SK-N-SH treated with all-trans-retinoic acid at 6 μM for 48 hours (cell line): ENCODE measurements at regions not wholly inside any gene's neighbourhood (a gene's known extent, or its start where the extent isn't known, plus 50 kb on each side); places are given as distances from the start of the nearest gene placed in this dataset.

Experiments
- ATAC-seq: fragments of 200-7000 bp; cut with Tn5 transposase; 3 replicates; pipeline ENCODE4 v1.9.1; 2020; ENCODE audit warnings: mild to moderate bottlenecking, moderate library complexity
- ARNTL ChIP-seq: fragments of 450-650 bp; formaldehyde crosslinking; IDR thresholded peaks from 2 replicates; pipeline ENCODE4 v1.5.0; 2020; ENCODE audit warnings: low read depth, mild to moderate bottlenecking, moderate library complexity, borderline replicate concordance
- BACH2 ChIP-seq: fragments of 250-450 bp; sonication (Bioruptor Pico); IDR thresholded peaks from 2 replicates; pipeline ENCODE4 v1.9.0; 2021; ENCODE audit warnings: mild to moderate bottlenecking, borderline replicate concordance
- CSDC2 ChIP-seq: fragments of 250-450 bp; sonication (Bioruptor Pico); IDR thresholded peaks from 2 replicates; pipeline ENCODE4 v1.5.0; 2020; ENCODE audit warnings: mild to moderate bottlenecking, moderate library complexity
- ESRRG ChIP-seq: fragments of 250-450 bp; sonication (Bioruptor Pico); IDR thresholded peaks from 2 replicates; pipeline ENCODE4 v1.6.1; 2021; ENCODE audit warnings: mild to moderate bottlenecking
- GLIS3 ChIP-seq: fragments of 250-450 bp; sonication (Bioruptor Pico); IDR thresholded peaks from 2 replicates; pipeline ENCODE4 v1.5.0; 2020; ENCODE audit warnings: mild to moderate bottlenecking, moderate library complexity
- ISL1 ChIP-seq: fragments of 250-450 bp; sonication (Bioruptor Pico); IDR thresholded peaks from 2 replicates; pipeline ENCODE4 v2.1.2; 2022; ENCODE audit warnings: mild to moderate bottlenecking, moderate library complexity
- OSR1 ChIP-seq: fragments of 250-450 bp; sonication (Bioruptor Pico); IDR thresholded peaks from 2 replicates; pipeline ENCODE4 v1.8.0; 2022; ENCODE audit warnings: moderate library complexity, mild to moderate bottlenecking, inconsistent platforms
- PPARA ChIP-seq: fragments of 250-450 bp; sonication (Bioruptor Pico); IDR thresholded peaks from 2 replicates; pipeline ENCODE4 v1.5.0; 2020; ENCODE audit warnings: mild to moderate bottlenecking, borderline replicate concordance
- RARB ChIP-seq: fragments of 250-450 bp; sonication (Bioruptor Pico); IDR thresholded peaks from 2 replicates; pipeline ENCODE4 v1.8.0; 2021; ENCODE audit warnings: mild to moderate bottlenecking, moderate library complexity
- SNAI2 ChIP-seq: fragments of 250-450 bp; sonication (Bioruptor Pico); IDR thresholded peaks from 2 replicates; pipeline ENCODE4 v1.5.0; 2020; ENCODE audit warnings: mild to moderate bottlenecking, moderate library complexity
- TCF4 ChIP-seq: fragments of 250-450 bp; sonication (Bioruptor Pico); IDR thresholded peaks from 2 replicates; pipeline ENCODE4 v1.8.0; 2021; ENCODE audit warnings: mild to moderate bottlenecking, moderate library complexity, borderline replicate concordance
- TOX ChIP-seq: fragments of 250-450 bp; sonication (Bioruptor Pico); IDR thresholded peaks from 2 replicates; pipeline ENCODE4 v1.8.0; 2021; ENCODE audit warnings: mild to moderate bottlenecking, moderate library complexity, borderline replicate concordance
- ZC3H10 ChIP-seq: fragments of 250-450 bp; sonication (Bioruptor Pico); IDR thresholded peaks from 2 replicates; pipeline ENCODE4 v1.5.1; 2021; ENCODE audit warnings: mild to moderate bottlenecking, moderate library complexity
- ZFP3 ChIP-seq: fragments of 250-450 bp; sonication (Bioruptor Pico); IDR thresholded peaks from 2 replicates; pipeline ENCODE4 v1.5.0; 2020; ENCODE audit warnings: mild to moderate bottlenecking, moderate library complexity
- ZFP30 ChIP-seq: fragments of 450-650 bp; formaldehyde crosslinking; IDR thresholded peaks from 2 replicates; pipeline ENCODE4 v1.5.0; 2022; ENCODE audit warnings: mild to moderate bottlenecking, moderate library complexity
- ZNF565 ChIP-seq: fragments of 450-650 bp; formaldehyde crosslinking; conservative IDR thresholded peaks from 2 replicates; pipeline ENCODE4 v1.5.0; 2020; ENCODE audit warnings: low read depth, mild to moderate bottlenecking, moderate library complexity
- ZNF70 ChIP-seq: fragments of 450-650 bp; formaldehyde crosslinking; IDR thresholded peaks from 2 replicates; pipeline ENCODE4 v1.5.0; 2020; ENCODE audit warnings: mild to moderate bottlenecking, moderate library complexity
- ZNF8 ChIP-seq: fragments of 450-650 bp; formaldehyde crosslinking; IDR thresholded peaks from 2 replicates; pipeline ENCODE4 v1.5.0; 2020; ENCODE audit warnings: mild to moderate bottlenecking, moderate library complexity
- TF ChIP-seq, protein P1 (sequence below): fragments of 250-450 bp; sonication (Bioruptor Pico); IDR thresholded peaks from 2 replicates; pipeline ENCODE4 v1.5.1; 2021; ENCODE audit warnings: mild to moderate bottlenecking, moderate library complexity
- TF ChIP-seq, protein P2 (sequence below): fragments of 250-450 bp; sonication (Bioruptor Pico); IDR thresholded peaks from 2 replicates; pipeline ENCODE4 v1.8.0; 2021; ENCODE audit warnings: low read depth, mild to moderate bottlenecking, moderate library complexity, borderline replicate concordance
- TF ChIP-seq, protein P3 (sequence below): fragments of 250-450 bp; sonication (Bioruptor Pico); IDR thresholded peaks from 2 replicates; pipeline ENCODE4 v1.5.1; 2020; ENCODE audit warnings: low read depth, mild to moderate bottlenecking, moderate library complexity
- TF ChIP-seq, protein P4 (sequence below): fragments of 250-450 bp; sonication (Bioruptor Pico); IDR thresholded peaks from 2 replicates; pipeline ENCODE4 v1.5.0; 2020; ENCODE audit warnings: mild to moderate bottlenecking, moderate library complexity
- TF ChIP-seq, protein P5 (sequence below): fragments of 250-450 bp; sonication (Bioruptor Pico); IDR thresholded peaks from 2 replicates; pipeline ENCODE4 v1.8.0; 2020; ENCODE audit warnings: mild to moderate bottlenecking, moderate library complexity, borderline replicate concordance

DNA sequence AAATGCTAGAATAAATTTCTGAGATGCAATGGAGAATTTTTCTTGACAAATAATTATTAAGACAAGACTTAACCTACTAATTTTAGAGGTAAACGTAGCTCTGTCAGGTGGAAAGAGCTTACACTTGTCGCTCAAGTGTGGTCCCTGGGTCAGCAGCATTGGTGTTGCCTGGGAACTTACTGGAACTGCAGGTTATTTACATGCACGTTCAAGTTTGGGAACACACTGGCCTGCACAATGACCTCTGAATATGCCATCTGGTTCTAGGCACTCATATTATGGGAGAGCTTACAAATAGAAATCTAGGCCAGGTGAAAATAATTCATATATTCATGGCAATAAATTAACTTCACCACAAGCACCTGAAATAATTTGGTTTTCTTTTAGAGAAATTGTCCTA is 88.5 kb upstream of the BCL9 start:
- ATAC-seq: no peak
- TF ChIP-seq SNAI2 (CRISPR knock-in tag) (no peak), CSDC2 (CRISPR knock-in tag) (no peak), ESRRG (CRISPR knock-in tag) (no peak), GLIS3 (no peak), OSR1 (CRISPR knock-in tag) (no peak), ZNF565 (CRISPR knock-in tag) (no peak), ZNF70 (CRISPR knock-in tag) (no peak)
- TF ChIP-seq, protein P1, sequence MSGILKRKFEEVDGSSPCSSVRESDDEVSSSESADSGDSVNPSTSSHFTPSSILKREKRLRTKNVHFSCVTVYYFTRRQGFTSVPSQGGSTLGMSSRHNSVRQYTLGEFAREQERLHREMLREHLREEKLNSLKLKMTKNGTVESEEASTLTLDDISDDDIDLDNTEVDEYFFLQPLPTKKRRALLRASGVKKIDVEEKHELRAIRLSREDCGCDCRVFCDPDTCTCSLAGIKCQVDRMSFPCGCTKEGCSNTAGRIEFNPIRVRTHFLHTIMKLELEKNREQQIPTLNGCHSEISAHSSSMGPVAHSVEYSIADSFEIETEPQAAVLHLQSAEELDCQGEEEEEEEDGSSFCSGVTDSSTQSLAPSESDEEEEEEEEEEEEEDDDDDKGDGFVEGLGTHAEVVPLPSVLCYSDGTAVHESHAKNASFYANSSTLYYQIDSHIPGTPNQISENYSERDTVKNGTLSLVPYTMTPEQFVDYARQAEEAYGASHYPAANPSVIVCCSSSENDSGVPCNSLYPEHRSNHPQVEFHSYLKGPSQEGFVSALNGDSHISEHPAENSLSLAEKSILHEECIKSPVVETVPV (CRISPR knock-in tag): no peak

DNA sequence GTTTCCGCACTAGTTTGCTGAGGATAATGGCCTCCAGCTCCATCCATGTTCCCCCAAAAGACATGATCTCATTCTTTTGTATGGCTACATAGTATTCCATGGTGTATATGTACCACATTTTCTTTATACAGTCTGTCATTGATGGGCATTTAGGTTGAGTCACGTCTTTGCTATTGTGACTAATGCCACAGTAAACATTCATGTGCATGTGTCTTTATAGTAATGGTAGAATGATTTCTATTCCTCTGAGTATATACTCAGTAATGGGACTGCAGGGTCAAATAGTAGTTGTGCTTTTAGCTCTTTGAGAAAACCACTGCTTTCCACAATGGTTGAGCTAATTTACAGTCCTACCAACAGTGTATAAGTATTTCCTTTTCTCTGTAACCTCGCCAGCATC is 78.3 kb upstream of the BCL9 start:
- TF ChIP-seq, protein P2, sequence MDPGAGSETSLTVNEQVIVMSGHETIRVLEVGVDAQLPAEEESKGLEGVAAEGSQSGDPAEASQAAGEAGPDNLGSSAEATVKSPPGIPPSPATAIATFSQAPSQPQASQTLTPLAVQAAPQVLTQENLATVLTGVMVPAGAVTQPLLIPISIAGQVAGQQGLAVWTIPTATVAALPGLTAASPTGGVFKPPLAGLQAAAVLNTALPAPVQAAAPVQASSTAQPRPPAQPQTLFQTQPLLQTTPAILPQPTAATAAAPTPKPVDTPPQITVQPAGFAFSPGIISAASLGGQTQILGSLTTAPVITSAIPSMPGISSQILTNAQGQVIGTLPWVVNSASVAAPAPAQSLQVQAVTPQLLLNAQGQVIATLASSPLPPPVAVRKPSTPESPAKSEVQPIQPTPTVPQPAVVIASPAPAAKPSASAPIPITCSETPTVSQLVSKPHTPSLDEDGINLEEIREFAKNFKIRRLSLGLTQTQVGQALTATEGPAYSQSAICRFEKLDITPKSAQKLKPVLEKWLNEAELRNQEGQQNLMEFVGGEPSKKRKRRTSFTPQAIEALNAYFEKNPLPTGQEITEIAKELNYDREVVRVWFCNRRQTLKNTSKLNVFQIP (CRISPR knock-in tag): no peak
- no peak for TF ChIP-seq PPARA (CRISPR knock-in tag)
- TF ChIP-seq, protein P3, sequence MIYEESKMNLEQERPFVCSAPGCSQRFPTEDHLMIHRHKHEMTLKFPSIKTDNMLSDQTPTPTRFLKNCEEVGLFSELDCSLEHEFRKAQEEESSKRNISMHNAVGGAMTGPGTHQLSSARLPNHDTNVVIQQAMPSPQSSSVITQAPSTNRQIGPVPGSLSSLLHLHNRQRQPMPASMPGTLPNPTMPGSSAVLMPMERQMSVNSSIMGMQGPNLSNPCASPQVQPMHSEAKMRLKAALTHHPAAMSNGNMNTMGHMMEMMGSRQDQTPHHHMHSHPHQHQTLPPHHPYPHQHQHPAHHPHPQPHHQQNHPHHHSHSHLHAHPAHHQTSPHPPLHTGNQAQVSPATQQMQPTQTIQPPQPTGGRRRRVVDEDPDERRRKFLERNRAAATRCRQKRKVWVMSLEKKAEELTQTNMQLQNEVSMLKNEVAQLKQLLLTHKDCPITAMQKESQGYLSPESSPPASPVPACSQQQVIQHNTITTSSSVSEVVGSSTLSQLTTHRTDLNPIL: no peak
- TF ChIP-seq, protein P4, sequence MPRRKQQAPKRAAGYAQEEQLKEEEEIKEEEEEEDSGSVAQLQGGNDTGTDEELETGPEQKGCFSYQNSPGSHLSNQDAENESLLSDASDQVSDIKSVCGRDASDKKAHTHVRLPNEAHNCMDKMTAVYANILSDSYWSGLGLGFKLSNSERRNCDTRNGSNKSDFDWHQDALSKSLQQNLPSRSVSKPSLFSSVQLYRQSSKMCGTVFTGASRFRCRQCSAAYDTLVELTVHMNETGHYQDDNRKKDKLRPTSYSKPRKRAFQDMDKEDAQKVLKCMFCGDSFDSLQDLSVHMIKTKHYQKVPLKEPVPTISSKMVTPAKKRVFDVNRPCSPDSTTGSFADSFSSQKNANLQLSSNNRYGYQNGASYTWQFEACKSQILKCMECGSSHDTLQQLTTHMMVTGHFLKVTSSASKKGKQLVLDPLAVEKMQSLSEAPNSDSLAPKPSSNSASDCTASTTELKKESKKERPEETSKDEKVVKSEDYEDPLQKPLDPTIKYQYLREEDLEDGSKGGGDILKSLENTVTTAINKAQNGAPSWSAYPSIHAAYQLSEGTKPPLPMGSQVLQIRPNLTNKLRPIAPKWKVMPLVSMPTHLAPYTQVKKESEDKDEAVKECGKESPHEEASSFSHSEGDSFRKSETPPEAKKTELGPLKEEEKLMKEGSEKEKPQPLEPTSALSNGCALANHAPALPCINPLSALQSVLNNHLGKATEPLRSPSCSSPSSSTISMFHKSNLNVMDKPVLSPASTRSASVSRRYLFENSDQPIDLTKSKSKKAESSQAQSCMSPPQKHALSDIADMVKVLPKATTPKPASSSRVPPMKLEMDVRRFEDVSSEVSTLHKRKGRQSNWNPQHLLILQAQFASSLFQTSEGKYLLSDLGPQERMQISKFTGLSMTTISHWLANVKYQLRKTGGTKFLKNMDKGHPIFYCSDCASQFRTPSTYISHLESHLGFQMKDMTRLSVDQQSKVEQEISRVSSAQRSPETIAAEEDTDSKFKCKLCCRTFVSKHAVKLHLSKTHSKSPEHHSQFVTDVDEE (CRISPR knock-in tag): no peak
- ATAC-seq: no peak

DNA sequence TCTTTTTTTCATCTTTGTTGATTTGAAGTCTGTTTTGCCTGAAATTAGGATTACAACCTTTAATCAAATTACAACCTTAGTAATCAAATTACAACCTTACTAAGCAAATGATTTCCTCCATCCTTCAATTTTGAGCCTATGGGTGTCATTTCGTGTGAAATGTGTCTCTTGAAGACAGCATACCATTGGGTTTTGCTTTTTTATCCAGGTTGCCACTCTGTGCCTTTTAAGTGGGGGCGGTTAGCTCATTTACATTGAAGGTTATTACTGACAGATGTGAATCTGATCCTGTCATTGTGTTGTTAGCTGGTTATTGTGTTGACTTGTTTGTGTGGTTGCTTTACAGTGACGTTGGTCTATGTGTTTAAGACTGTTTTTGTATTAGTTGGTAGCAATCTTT is 74.8 kb upstream of the BCL9 start:
- no peak for ATAC-seq
- TF ChIP-seq ISL1 (CRISPR knock-in tag): no peak
- no peak for TF ChIP-seq ZNF8 (CRISPR knock-in tag)
- TF ChIP-seq PPARA (CRISPR knock-in tag): no peak
- TF ChIP-seq TCF4 (CRISPR knock-in tag): no peak
- no peak for TF ChIP-seq RARB (CRISPR knock-in tag)
- TF ChIP-seq ZC3H10 (CRISPR knock-in tag): no peak
- no peak for TF ChIP-seq ZFP3 (CRISPR knock-in tag)
- TF ChIP-seq TOX (CRISPR knock-in tag): no peak
- no peak for TF ChIP-seq BACH2 (CRISPR knock-in tag)
- no peak for TF ChIP-seq ARNTL (CRISPR knock-in tag)
- no peak for TF ChIP-seq ZNF565 (CRISPR knock-in tag)
- no peak for TF ChIP-seq CSDC2 (CRISPR knock-in tag)
- TF ChIP-seq, protein P3: no peak
- TF ChIP-seq, protein P2 (CRISPR knock-in tag): no peak
- TF ChIP-seq ZFP30 (CRISPR knock-in tag): no peak
- TF ChIP-seq, protein P5, sequence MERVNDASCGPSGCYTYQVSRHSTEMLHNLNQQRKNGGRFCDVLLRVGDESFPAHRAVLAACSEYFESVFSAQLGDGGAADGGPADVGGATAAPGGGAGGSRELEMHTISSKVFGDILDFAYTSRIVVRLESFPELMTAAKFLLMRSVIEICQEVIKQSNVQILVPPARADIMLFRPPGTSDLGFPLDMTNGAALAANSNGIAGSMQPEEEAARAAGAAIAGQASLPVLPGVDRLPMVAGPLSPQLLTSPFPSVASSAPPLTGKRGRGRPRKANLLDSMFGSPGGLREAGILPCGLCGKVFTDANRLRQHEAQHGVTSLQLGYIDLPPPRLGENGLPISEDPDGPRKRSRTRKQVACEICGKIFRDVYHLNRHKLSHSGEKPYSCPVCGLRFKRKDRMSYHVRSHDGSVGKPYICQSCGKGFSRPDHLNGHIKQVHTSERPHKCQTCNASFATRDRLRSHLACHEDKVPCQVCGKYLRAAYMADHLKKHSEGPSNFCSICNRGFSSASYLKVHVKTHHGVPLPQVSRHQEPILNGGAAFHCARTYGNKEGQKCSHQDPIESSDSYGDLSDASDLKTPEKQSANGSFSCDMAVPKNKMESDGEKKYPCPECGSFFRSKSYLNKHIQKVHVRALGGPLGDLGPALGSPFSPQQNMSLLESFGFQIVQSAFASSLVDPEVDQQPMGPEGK (CRISPR knock-in tag): no peak
- TF ChIP-seq OSR1 (CRISPR knock-in tag): no peak
- TF ChIP-seq, protein P4 (CRISPR knock-in tag): no peak
